GM23338 (cell line): ENCODE measurements at regions not wholly inside any gene's neighbourhood (a gene's known extent, or its start where the extent isn't known, plus 50 kb on each side); places are given as distances from the start of the nearest gene placed in this dataset.
A peak's percentile ranks its signal among the peaks of the same experiment; 100 is the strongest.

Experiments
- ATAC-seq: fragments of 200-7000 bp; cut with Tn5 transposase; 3 replicates; pipeline ENCODE4 v1.9.1; 2020
- DNase-seq: peaks from one replicate; pipeline ENCODE4 v3.0.0-alpha.2; 2015; ENCODE audit warnings: low spot score
- H2AFZ ChIP-seq: fragments of 200-600 bp; sonication (generic); 2 replicates; pipeline ENCODE4 v1.8.0; 2016; ENCODE audit warnings: antibody characterized with exemption, mild to moderate bottlenecking, moderate library complexity
- H3F3A ChIP-seq: fragments of 200-600 bp; sonication (generic); replicated peaks from 2 replicates; pipeline ENCODE4 v1.8.0; 2017; ENCODE audit warnings: antibody characterized with exemption, mixed run types, low read depth
- H3K27ac ChIP-seq: fragments of 200-600 bp; sonication (generic); 2 replicates; pipeline ENCODE4 v1.6.1; 2016; ENCODE audit warnings: low read depth
- H3K27me3 ChIP-seq: fragments of 200-600 bp; sonication (generic); 2 replicates; pipeline ENCODE4 v1.8.0; 2016; ENCODE audit warnings: mild to moderate bottlenecking, mixed run types, moderate library complexity; ENCODE audit not compliant: insufficient read depth
- H3K36me3 ChIP-seq: fragments of 200-600 bp; sonication (generic); 2 replicates; pipeline ENCODE4 v1.8.0; 2016; ENCODE audit warnings: mild to moderate bottlenecking; ENCODE audit not compliant: insufficient read depth
- H3K4me1 ChIP-seq: fragments of 200-600 bp; sonication (generic); 2 replicates; pipeline ENCODE4 v1.8.0; 2016; ENCODE audit warnings: mild to moderate bottlenecking, moderate library complexity; ENCODE audit not compliant: insufficient read depth
- H3K4me2 ChIP-seq: fragments of 200-600 bp; sonication (generic); 2 replicates; pipeline ENCODE4 v1.7.1; 2017; ENCODE audit warnings: mixed run types
- H3K4me3 ChIP-seq: fragments of 200-600 bp; sonication (generic); 2 replicates; pipeline ENCODE4 v1.6.1; 2016; ENCODE audit warnings: mixed run types
- H3K79me2 ChIP-seq: fragments of 200-600 bp; sonication (generic); replicated peaks from 2 replicates; pipeline ENCODE4 v1.8.0; 2017; ENCODE audit warnings: mild to moderate bottlenecking; ENCODE audit not compliant: insufficient read depth
- H3K9me2 ChIP-seq: fragments of 200-600 bp; sonication (generic); 2 replicates; pipeline ENCODE4 v1.8.0; 2017; ENCODE audit not compliant: insufficient read depth
- H4K20me1 ChIP-seq: fragments of 200-600 bp; sonication (generic); replicated peaks from 2 replicates; pipeline ENCODE4 v1.8.0; 2017; ENCODE audit warnings: mild to moderate bottlenecking; ENCODE audit not compliant: insufficient read depth
- H3K27ac Mint-ChIP-seq: 2 replicates; pipeline ENCODE4 v1.8.0; 2020; ENCODE audit warnings: inconsistent platforms, mild to moderate bottlenecking, moderate library complexity, mixed read lengths
- H3K27me3 Mint-ChIP-seq: 3 replicates; pipeline ENCODE4 v1.8.0; 2022; ENCODE audit warnings: low read depth, mild to moderate bottlenecking, moderate library complexity, mixed read lengths, inconsistent platforms; ENCODE audit not compliant: insufficient read depth, poor library complexity
- H3K36me3 Mint-ChIP-seq: 3 replicates; pipeline ENCODE4 v1.8.0; 2021; ENCODE audit warnings: low read depth, mild to moderate bottlenecking, inconsistent platforms, moderate library complexity, mixed read lengths
- H3K4me1 Mint-ChIP-seq: 3 replicates; pipeline ENCODE4 v1.8.0; 2020; ENCODE audit warnings: mild to moderate bottlenecking, inconsistent platforms, mixed read lengths
- H3K4me3 Mint-ChIP-seq: 3 replicates; pipeline ENCODE4 v1.8.0; 2021; ENCODE audit warnings: moderate library complexity, mild to moderate bottlenecking, inconsistent platforms, mixed read lengths
- H3K9me3 Mint-ChIP-seq: 3 replicates; pipeline ENCODE4 v1.8.0; 2020; ENCODE audit warnings: moderate library complexity, mild to moderate bottlenecking, inconsistent platforms, mixed read lengths
- CTCF ChIP-seq, 2 experiments: fragments of 200-600 bp in 1 of 2; sonication (generic) in 1 of 2; conservative IDR thresholded peaks; 2 replicates each; pipeline versions ENCODE4 v1.5.1 to v1.6.1; 2016 to 2017; ENCODE audit warnings: antibody characterized with exemption in 2 of 2, low read depth in 2 of 2, mild to moderate bottlenecking in 2 of 2, moderate library complexity in 1 of 2
- ETS1 ChIP-seq: IDR thresholded peaks from 2 replicates; pipeline ENCODE4 v1.6.1; 2016; ENCODE audit warnings: antibody characterized with exemption
- EZH2 ChIP-seq: fragments of 200-600 bp; sonication (generic); IDR thresholded peaks from one replicate; pipeline ENCODE4 v1.8.0; 2017; ENCODE audit warnings: antibody characterized with exemption, mild to moderate bottlenecking, low read depth; ENCODE audit not compliant: unreplicated experiment
- EZH2phosphoT487 ChIP-seq: fragments of 200-600 bp; sonication (generic); IDR thresholded peaks from one replicate; pipeline ENCODE4 v1.8.1; 2018; ENCODE audit warnings: antibody characterized with exemption; ENCODE audit not compliant: unreplicated experiment
- NANOG ChIP-seq: IDR thresholded peaks from 2 replicates; pipeline ENCODE4 v1.6.1; 2016; ENCODE audit warnings: antibody characterized with exemption, borderline replicate concordance
- POLR2AphosphoS5 ChIP-seq: IDR thresholded peaks from 2 replicates; pipeline ENCODE4 v1.6.1; 2016; ENCODE audit warnings: antibody characterized with exemption, low read depth
- ZNF114 ChIP-seq: fragments of 250-450 bp; sonication (Bioruptor Pico); IDR thresholded peaks from 2 replicates; pipeline ENCODE4 v1.5.0; 2020; ENCODE audit warnings: mild to moderate bottlenecking, moderate library complexity
- ZNF331 ChIP-seq: fragments of 250-450 bp; sonication (Bioruptor Pico); IDR thresholded peaks from 2 replicates; pipeline ENCODE4 v1.5.0; 2020; ENCODE audit warnings: low read depth, mild to moderate bottlenecking, moderate library complexity
- ZNF462 ChIP-seq: fragments of 250-450 bp; sonication (Bioruptor Pico); IDR thresholded peaks from 2 replicates; pipeline ENCODE4 v1.5.0; 2020; ENCODE audit warnings: mild to moderate bottlenecking, moderate library complexity

- TF ChIP-seq ZNF462 (CRISPR knock-in tag) (no peak), POLR2AphosphoS5 (no peak), CTCF (conservative IDR thresholded peaks at IDR 0.05; ENCODE audit: low read depth in 2 of 2) (no peak)
Measured at GRCh38 chr11:91825777-91826176, 398.8 kb upstream of the FAT3 start (continued).

GRCh38 chr11:91823252-91823830 is 401.3 kb upstream of the FAT3 start:
- Mint-ChIP-seq H3K36me3 (no peaks in the 10 kb centered on the region), H3K4me3 (no peak overlapping the region), H3K27me3 (no peaks in the 10 kb centered on the region), H3K9me3 (no peaks in the 10 kb centered on the region; the same call in 2 of the 3 replicates), H3K27ac (no peak overlapping the region), H3K4me1 (peaks cover 15% of the 10 kb centered on the region)
- H4K20me1 ChIP-seq: no peaks in the 10 kb centered on the region
- no peaks in the 10 kb centered on the region for H3F3A ChIP-seq
- H3K27me3 ChIP-seq: no peaks in the 10 kb centered on the region
- ATAC-seq: no peak
- H3K27ac ChIP-seq: no peak overlapping the region
- H3K79me2 ChIP-seq: no peaks in the 10 kb centered on the region
- peaks cover 26% of the 10 kb centered on the region for H3K4me1 ChIP-seq
- no peak overlapping the region for H3K4me2 ChIP-seq
- no peaks in the 10 kb centered on the region for H3K9me2 ChIP-seq
- no peak for DNase-seq
- H3K36me3 ChIP-seq: no peaks in the 10 kb centered on the region
- H2AFZ ChIP-seq: peak overlapping the region; percentile 52; the same call in 1 of the 2 replicates
- no peak overlapping the region for H3K4me3 ChIP-seq
- TF ChIP-seq NANOG: no peak
- TF ChIP-seq EZH2: no peak
- no peak for TF ChIP-seq EZH2phosphoT487
- no peak for TF ChIP-seq ETS1
- no peak for TF ChIP-seq ZNF331
- no peak for TF ChIP-seq POLR2AphosphoS5
- no peak for TF ChIP-seq CTCF (conservative IDR thresholded peaks at IDR 0.05; ENCODE audit: low read depth in 2 of 2)
- no peak for TF ChIP-seq ZNF114 (CRISPR knock-in tag)
